Heart left ventricle (tissue), 16 donors: ENCODE measurements at regions not wholly inside any gene's neighbourhood (a gene's known extent, or its start where the extent isn't known, plus 50 kb on each side); places are given as distances from the start of the nearest gene placed in this dataset.
A peak's percentile ranks its signal among the peaks of the same experiment; 100 is the strongest.

Source experiments
- ATAC-seq, 4 donors: fragments of 200-7000 bp; cut with Tn5 transposase; one replicate each; pipeline ENCODE4 v1.9.1; 2020 to 2022; ENCODE audit warnings: moderate library complexity in 4 of 4, mild to moderate bottlenecking in 3 of 4, moderate number of reproducible peaks in 1 of 4
- DNase-seq, 5 donors: peaks; one replicate each; pipeline ENCODE4 v3.0.0-alpha.2; 2020
- H3K27ac ChIP-seq, 12 donors: fragments of 200-600 bp; sonication (generic) in 4 of 12; one replicate each; pipeline versions ENCODE4 v1.5.0 to v1.8.0; 2016 to 2022; ENCODE audit warnings: mild to moderate bottlenecking in 2 of 12
- H3K27me3 ChIP-seq, 9 donors: fragments of 200-600 bp; sonication (generic) in 2 of 9; one replicate each; pipeline versions ENCODE4 v1.5.1 to v1.8.0; 2016 to 2022; ENCODE audit warnings: mild to moderate bottlenecking in 3 of 9
- H3K36me3 ChIP-seq, 9 donors: fragments of 200-600 bp; sonication (generic) in 2 of 9; one replicate each; pipeline versions ENCODE4 v1.5.0 to v1.8.0; 2018 to 2022; ENCODE audit warnings: mild to moderate bottlenecking in 2 of 9
- H3K4me1 ChIP-seq, 12 donors: fragments of 200-600 bp; sonication (generic) in 4 of 12; one replicate each; pipeline versions ENCODE4 v1.5.0 to v1.8.0; 2016 to 2022; ENCODE audit warnings: mild to moderate bottlenecking in 3 of 12
- H3K4me3 ChIP-seq, 12 donors: fragments of 200-600 bp; sonication (generic) in 4 of 12; one replicate each; pipeline versions ENCODE4 v1.5.0 to v1.8.0; 2017 to 2022; ENCODE audit warnings: mild to moderate bottlenecking in 9 of 12, moderate library complexity in 4 of 12
- H3K9me3 ChIP-seq, 12 donors: fragments of 200-600 bp; sonication (generic) in 4 of 12; one replicate each; pipeline versions ENCODE4 v1.5.0 to v1.8.0; 2016 to 2022; ENCODE audit warnings: mild to moderate bottlenecking in 1 of 12
- POLR2A ChIP-seq, 2 donors: fragments of 450-650 bp; IDR thresholded peaks; one replicate each; pipeline ENCODE4 v1.6.1; 2017; ENCODE audit warnings: antibody characterized with exemption in 2 of 2, mild to moderate bottlenecking in 2 of 2, moderate library complexity in 2 of 2
- WGBS, 4 donors: extraction: QIAGEN DNeasy Blood & Tissue Kit in 2 of 4; methylation state at CpG; one replicate each; pipeline versions ENCODE4 v1.1.5 to v1.1.7; 2013 to 2018; 5-methylcytosine and 5-hydroxymethylcytosine counted together
- intact Hi-C, 10 donors: fragments of 100-400 bp; cut with DNase I; formaldehyde crosslinking; loops; one replicate each; pipeline versions ENCODE4 v1.11.1 to v1.14.2; 2022
- TF ChIP-seq, protein P1 (sequence below), 12 donors: fragments of 200-600 bp; sonication (generic) in 4 of 12; IDR thresholded peaks; one replicate each; pipeline versions ENCODE4 v1.5.0 to v1.8.0; 2018 to 2022; ENCODE audit warnings: antibody characterized with exemption in 12 of 12, mild to moderate bottlenecking in 5 of 12
- donor health status: ischemic (EF 13 %, LVEDD 7.1; RV severe dilation, severe dysfunction).
- donor health status: healthy with polysubstance abuse.
- donor health status: DM: no; HTN: yes; CAD: no.
- donor health status: DM: no; HTN: no; CAD: no.
- donor health status: ischemic (EF 25% LVEDD 6.9; RV normal size, moderate dysfunction).
- donor health status: ischemic (EF 25% LVEDD 5.7; RV mildly dilated, moderate dysfunction).
- donor health status: healthy.
- donor health status: DM: yes; HTN: yes; CAD: no.
- donor health status: ischemic (EF 35%, LVEDD 5.7; RV mildly dilated, moderate dysfunction).
- donor health status: nonischemic (EF 11% LVEDD 7.7; RV severe dilation, severe dysfunction).
- donor health status: DM: yes; HTN: yes; CAD: no.
- donor health status: PGD.
- donor health status: ischemic (EF 29% LVEDD 5.4; RV normal size, mild dysfunction).
- donor health status: nonischemic (EF 23%, LVEDD 6.1; RV moderate dilation, normal function).

DNA sequence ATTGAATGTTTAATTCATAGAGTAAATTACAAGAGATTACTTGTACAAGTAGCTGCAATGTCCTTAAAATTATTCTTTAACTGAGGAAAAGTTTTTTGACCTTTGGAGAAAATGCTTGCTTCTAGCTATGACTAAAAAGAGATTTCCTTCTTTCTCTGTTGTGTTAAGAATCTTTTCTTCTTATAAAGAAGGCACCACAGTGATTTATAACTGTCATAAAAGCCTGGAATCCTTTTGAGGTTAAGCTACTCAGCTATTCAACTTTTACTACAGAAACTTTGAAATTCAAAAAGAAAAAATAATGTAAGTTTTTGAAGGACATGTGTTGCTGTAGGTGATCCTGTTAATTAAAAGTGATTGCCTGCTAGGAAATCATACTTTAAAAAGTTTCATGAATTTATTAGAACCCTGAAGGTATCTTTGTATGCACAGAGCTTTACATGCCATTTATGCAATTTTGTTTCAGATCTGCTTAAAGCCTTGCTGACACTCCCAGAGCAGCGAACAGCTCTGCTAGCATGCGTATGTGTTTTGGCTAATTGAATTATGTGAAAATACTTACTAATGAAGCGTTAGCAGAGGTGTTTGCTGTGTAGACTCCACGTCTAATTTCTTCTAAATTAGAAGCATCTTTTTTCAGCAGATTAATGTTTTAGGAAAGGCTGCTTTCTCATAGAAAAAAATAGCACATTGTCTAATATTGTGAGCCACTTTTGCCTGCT is 94.7 kb upstream of the SMYD2 start:
- TF ChIP-seq POLR2A (IDR thresholded peaks at IDR 0.05) = no peak
- TF ChIP-seq, protein P1, sequence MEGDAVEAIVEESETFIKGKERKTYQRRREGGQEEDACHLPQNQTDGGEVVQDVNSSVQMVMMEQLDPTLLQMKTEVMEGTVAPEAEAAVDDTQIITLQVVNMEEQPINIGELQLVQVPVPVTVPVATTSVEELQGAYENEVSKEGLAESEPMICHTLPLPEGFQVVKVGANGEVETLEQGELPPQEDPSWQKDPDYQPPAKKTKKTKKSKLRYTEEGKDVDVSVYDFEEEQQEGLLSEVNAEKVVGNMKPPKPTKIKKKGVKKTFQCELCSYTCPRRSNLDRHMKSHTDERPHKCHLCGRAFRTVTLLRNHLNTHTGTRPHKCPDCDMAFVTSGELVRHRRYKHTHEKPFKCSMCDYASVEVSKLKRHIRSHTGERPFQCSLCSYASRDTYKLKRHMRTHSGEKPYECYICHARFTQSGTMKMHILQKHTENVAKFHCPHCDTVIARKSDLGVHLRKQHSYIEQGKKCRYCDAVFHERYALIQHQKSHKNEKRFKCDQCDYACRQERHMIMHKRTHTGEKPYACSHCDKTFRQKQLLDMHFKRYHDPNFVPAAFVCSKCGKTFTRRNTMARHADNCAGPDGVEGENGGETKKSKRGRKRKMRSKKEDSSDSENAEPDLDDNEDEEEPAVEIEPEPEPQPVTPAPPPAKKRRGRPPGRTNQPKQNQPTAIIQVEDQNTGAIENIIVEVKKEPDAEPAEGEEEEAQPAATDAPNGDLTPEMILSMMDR (IDR thresholded peaks at IDR 0.05) = no peak
- H3K4me3 ChIP-seq = no peak overlapping the region
- H3K27me3 ChIP-seq = peaks cover 4 to 64% (median 18%) of the 10 kb centered on the region in 9 donors
- 64 to 71% (median 65%) methylated on average over 4 of the region's 4 CpGs for WGBS, 4 donors
- H3K9me3 ChIP-seq = peaks cover 0 to 11% (median 0%) of the 10 kb centered on the region in 12 donors
- ATAC-seq (no peak), DNase-seq (no peak)
- peaks cover 0 to 12% (median 5%) of the 10 kb centered on the region in 12 donors for H3K4me1 ChIP-seq
- intact Hi-C loops = no loop called here
- H3K27ac ChIP-seq = no peak overlapping the region
- H3K36me3 ChIP-seq = no peaks in the 10 kb centered on the region

DNA sequence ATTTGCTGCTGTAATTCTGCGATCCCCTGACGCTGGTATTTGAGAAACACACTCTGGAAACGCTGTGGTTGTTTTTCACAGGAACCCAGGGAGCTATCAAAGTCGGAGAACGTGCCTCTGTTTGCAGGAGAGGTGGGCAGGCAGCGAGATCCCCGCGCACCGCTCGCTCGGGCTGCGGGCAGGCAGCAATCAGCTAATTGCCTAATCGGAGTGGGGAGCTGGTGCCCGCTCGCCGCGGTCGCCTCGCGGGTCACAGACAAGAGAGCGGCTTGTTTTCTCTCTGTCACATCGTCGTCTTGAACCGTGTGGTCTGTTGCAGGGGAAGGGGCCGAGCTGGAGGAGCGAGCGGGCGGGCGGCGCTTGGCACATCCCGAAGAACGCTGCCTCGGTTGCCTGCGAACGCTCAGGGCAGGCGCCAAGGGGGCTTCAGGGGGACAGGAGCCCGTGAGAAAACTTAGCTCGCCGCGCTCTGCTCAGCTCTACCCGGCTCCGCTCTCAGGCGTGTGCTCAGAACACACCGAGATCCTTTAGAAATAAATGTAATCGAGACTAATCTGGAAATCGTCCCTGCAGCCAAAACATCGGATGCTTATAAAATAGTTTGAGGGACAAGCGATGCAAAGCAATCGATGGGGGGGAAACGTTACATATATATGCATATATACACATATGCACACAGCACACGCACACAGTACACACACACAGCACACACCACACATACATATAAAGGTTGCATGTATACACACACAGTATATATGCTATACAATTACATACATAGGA is 93.6 kb upstream of the SMYD2 start:
- ATAC-seq (peak in 1 of 4 donors; percentile 31), DNase-seq (peak in 2 of 5 donors; percentile 24 to 58)
- H3K27me3 ChIP-seq = peaks cover 4 to 62% (median 18%) of the 10 kb centered on the region in 9 donors
- intact Hi-C loops = no loop called here
- no peak for TF ChIP-seq POLR2A (IDR thresholded peaks at IDR 0.05)
- TF ChIP-seq, protein P1 (IDR thresholded peaks at IDR 0.05) = no peak
- no peak overlapping the region for H3K27ac ChIP-seq
- H3K36me3 ChIP-seq = no peaks in the 10 kb centered on the region
- peaks cover 0 to 11% (median 0%) of the 10 kb centered on the region in 12 donors for H3K9me3 ChIP-seq
- H3K4me3 ChIP-seq = peak overlapping the region in 11 of 12 donors; percentile 2 to 49 (median 26)
- 5 to 9% (median 7%) methylated on average over 39 to 51 of the region's 51 CpGs for WGBS, 4 donors
- peaks cover 0 to 12% (median 5%) of the 10 kb centered on the region in 12 donors for H3K4me1 ChIP-seq

DNA sequence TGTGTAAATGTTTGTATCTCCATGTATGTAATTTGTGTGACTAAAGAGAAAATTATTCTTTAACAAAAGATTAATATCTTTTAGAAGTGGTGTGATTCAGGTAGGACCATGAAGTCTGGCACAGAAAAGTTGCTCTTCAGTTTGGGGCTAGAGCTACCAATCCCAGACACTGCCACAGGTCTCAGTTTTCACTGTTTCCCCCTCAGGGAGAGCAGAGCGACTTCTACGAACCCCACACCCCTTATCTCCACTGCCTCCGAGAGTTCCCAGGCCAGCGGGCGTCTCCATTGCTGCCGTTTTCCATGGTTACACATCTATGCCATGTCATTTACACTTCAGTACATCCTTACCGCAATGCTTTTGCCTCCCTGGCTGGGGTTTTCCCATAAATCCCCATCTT is 93.0 kb upstream of the SMYD2 start:
- 36 to 51% (median 42%) methylated on average over 7 of the region's 7 CpGs for WGBS, 4 donors
- TF ChIP-seq, protein P1 (IDR thresholded peaks at IDR 0.05) = no peak
- no peak for TF ChIP-seq POLR2A (IDR thresholded peaks at IDR 0.05)
- intact Hi-C loops = no loop called here
- H3K27me3 ChIP-seq = peaks cover 4 to 61% (median 18%) of the 10 kb centered on the region in 9 donors
- H3K36me3 ChIP-seq = no peaks in the 10 kb centered on the region
- peaks cover 0 to 5% (median 0%) of the 10 kb centered on the region in 12 donors for H3K9me3 ChIP-seq
- no peak overlapping the region for H3K27ac ChIP-seq
- H3K4me1 ChIP-seq = peaks cover 0 to 12% (median 5%) of the 10 kb centered on the region in 12 donors
- DNase-seq (no peak), ATAC-seq (no peak)
- H3K4me3 ChIP-seq = no peak overlapping the region

DNA sequence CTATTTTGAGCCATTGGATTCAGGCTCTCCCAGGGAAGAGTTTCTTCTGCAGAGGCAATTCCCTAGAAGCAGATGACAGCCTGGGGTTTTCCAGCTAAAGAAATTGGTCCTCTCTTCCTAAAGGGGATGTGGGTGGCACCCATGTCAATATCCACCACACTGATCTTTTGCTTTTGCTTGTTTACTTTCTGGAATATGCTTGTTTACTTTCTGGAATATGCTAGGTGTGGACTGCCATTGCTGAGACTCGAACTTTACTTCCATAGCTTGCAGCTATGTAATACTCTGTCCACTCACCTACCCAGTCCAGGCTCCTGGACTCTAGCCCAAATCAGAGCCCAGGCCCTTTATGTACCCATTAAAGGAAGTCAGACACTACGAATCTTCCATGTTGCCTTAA is 92.1 kb upstream of the SMYD2 start:
- ATAC-seq (no peak), DNase-seq (no peak)
- TF ChIP-seq, protein P1 (IDR thresholded peaks at IDR 0.05) = no peak
- TF ChIP-seq POLR2A (IDR thresholded peaks at IDR 0.05) = no peak
- Histone ChIP-seq H3K36me3 (no peaks in the 10 kb centered on the region), H3K4me1 (peaks cover 0 to 12% (median 5%) of the 10 kb centered on the region in 12 donors), H3K27ac (no peak overlapping the region), H3K4me3 (no peak overlapping the region), H3K9me3 (no peaks in the 10 kb centered on the region), H3K27me3 (peaks cover 4 to 70% (median 18%) of the 10 kb centered on the region in 9 donors)
- intact Hi-C loops = no loop called here
- 75 to 93% (median 89%) methylated on average over 2 of the region's 2 CpGs for WGBS, 4 donors
